Fibroblast of skin of back (primary cell): ENCODE measurements at regions not wholly inside any gene's neighbourhood (a gene's known extent, or its start where the extent isn't known, plus 50 kb on each side); places are given as distances from the start of the nearest gene placed in this dataset.
"Not testable (repeated sequence)": the region's sequence is repeated elsewhere in the genome, so short reads cannot be mapped to it uniquely, and the experiment has no call there.

Source experiments
- DNase-seq: peaks from one replicate; pipeline ENCODE4 v3.0.0-alpha.2; 2013

GRCh38 chr9:25845867-25846266, 167.6 kb upstream of the TUSC1 start:
- DNase-seq: no peak

- DNase-seq: no peak
Measured at GRCh38 chr9:25830381-25830780, 152.1 kb upstream of the TUSC1 start.

DNA sequence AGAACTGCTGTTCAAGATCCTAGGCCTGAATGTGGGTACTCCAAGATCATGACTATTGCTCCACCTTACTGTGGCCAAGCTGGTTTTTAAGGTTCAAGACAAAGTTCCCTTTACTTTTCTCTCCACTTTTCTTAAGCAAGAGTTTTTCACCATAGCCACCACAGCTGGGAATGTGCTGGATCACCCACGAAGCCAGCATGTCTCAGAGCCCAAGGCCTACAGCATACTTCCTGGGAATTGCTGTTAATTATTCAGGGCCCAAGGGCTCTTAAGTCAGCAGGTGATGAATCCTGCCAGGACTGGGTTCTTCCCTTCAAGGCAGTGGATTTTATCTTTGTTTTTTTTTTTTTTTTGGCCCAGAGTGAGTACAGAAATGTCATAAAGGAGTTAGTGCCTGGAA, 149.4 kb upstream of the TUSC1 start:
- DNase-seq: no peak

DNA sequence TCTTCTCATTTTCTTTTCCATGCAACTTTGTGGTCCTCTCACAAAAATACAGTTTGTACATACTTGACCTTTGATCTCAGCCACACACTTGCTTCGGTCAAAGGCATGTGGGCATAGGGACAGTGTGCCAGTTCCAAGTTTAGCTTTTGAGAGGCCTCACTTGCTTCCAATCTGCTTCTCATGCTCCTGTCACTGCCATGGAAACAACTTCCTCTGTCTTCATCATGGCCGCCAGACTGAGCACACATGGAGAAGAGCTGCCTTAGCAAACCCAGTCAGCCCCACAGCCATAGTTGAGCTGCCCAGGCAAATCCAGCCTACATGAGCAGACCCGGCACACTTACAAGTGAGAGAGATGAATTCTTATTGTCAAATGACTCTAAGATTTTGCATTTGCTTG, 138.2 kb upstream of the TUSC1 start:
- DNase-seq: no peak

GRCh38 chr9:25814023-25814422, 135.8 kb upstream of the TUSC1 start:
- DNase-seq: no peak

DNA sequence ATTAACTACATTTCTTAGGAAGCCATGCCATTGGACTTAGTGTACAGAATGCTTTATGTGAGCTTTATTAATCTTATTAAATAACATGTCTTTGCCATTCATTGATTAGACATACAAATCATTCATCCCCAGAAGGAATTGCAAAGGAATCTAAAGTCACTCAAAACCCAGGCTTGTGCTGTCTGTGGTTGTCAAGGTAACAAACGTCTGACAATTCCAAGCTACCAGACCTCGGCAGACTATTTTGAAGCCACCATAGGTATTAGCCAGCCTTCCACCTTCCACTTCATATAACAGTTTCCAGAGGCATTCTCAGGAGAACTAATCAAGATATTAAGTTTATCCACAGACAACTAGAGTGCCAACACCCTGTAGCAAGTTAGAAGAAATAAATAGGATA, 135.2 kb upstream of the TUSC1 start:
- DNase-seq: no peak

DNA sequence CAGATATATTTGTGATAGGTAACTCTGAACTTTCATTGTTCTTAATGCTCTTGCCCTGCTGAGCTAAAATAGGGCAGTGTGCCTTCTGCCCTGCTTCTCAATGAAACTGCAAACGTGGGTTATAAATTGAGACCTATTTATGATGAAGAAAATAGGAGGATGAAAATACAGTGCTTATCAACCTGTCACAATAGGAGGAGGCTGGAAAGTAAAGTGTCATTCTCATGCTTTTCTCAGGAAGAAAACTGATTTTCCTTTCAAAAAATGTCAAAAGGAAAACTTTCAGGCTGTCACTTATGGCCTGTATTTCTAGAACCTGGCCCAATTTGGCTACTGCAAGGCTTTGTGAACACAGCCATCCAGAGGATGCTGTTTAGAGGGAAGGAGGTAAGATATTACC, 130.3 kb upstream of the TUSC1 start:
- no peak for DNase-seq

DNA sequence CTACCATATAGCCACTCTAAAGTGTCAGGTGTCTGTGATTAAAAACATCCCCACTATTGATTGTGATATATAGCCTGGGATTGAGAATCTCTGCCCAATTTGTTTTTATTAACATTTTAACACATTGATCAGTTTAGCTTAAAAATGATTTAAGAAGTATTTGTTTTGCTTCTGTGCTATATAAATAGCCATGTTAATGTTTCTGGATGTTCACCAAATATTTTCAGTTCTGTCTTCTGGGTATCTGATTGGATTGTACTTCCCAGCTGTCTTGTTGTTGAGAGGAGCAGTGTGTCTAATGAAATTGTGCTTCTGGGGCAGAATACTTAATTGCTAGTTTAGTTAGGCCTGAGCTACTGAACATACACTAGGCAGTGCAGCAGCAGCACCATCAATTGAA, 126.6 kb upstream of the TUSC1 start:
- DNase-seq: no peak

DNA sequence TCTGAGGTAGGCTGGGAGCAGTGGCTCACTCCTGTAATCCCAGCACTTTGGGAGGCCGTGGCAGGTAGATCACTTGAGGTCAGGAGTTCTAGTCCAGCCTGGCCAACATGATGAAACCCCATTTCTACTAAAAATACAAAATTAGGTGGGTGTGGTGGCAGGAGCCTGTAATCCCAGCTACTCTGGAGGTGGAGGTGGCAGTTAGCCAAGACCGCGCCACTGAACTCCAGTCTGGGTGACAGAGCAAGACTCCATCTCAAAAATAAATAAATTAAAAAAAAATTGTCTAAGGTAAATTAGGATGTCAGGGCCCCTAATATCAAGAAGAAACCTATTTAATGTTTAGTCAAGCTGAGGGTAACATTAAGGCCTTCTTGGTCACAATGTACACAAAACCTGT, 123.7 kb upstream of the TUSC1 start:
- DNase-seq: not testable (repeated sequence)

- no peak for DNase-seq
Measured at GRCh38 chr9:25773805-25774204, 95.6 kb upstream of the TUSC1 start.

GRCh38 chr9:25755951-25756350, 77.7 kb upstream of the TUSC1 start:
- no peak for DNase-seq

DNA sequence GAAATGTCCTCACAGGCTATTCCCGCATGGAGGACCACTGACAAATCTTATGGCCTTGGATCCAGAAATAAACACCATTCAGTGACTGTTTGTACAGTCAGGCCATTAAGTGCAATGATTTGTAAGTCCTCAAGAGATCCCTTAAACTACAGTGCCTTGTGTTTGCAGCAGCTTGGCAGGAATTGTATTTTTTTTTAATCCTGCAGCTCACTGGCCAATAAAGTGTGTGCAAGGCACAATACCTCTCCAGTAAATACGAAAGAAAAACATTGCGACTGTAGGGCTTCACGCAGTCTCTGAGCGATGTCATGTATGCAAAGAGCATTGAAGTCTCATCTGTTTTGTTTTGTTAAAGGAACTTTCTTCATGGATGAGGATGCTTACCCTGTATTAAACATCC, 74.2 kb upstream of the TUSC1 start:
- DNase-seq: no peak

DNA sequence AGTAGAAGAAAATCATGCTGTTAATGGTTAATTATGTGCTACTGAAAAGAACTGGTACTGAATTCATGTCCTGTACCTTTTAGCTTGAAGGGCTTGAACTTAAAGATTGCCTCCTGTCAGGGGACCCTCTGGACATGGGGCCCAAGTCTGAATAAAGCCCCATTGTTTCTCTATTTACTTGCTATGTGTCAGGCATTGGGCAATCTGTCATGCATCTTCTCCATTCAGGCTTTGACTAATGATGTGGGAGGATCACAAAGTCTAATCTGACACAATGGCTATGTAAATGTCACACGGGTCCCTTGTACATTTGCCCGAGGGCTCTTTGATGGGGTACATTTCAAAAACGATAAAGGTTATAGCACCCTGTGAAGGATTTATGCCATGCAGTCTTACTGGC, 64.0 kb upstream of the TUSC1 start:
- DNase-seq: no peak

GRCh38 chr9:25733336-25733982, 55.2 kb upstream of the TUSC1 start:
- no peak for DNase-seq

DNA sequence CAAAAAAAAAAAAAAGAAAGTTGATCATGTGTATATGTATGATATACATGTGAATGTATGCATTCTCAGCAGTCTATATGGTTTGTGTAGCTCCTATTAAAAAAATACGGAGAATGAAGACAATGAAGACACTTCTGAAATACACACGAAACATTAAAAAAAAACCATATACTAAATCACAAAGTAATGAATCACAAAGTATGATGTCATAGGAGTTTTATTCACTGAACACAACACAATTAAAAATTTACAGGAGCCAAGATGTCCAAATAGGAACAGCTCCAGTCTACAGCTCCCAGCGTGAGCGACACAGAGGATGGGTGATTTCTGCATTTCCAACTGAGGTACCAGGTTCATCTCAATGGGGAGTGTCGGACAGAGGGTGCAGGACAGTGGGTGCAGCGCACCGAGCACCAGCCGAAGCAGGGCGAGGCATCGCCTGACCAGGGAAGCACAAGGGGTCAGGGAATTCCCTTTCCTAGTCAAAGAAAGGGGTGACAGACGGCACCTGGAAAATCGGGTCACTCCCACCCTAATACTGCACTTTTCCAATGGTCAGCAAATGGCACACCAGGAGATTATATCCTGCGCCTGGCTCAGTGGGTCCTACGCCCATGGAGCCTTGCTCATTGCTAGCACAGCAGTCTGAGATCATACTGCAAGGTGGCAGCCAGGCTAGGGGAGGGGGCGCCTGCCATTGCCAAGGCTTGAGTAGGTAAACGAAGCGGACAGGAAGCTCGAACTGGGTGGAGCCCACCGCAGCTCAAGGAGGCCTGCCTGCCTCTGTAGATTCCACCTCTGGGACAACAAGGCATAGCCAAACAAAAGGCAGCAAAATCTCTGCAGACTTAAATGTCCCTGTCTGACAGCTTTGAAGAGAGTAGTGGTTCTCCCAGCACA, 53.9 kb upstream of the TUSC1 start:
- not testable (repeated sequence) for DNase-seq
